Right lobe of liver (tissue), 6 donors: ENCODE measurements at regions not wholly inside any gene's neighbourhood (a gene's known extent, or its start where the extent isn't known, plus 50 kb on each side); places are given as distances from the start of the nearest gene placed in this dataset.

Source experiments
- ATAC-seq, 4 donors: fragments of 200-7000 bp; cut with Tn5 transposase; one replicate each; pipeline ENCODE4 v1.9.1; 2020; ENCODE audit warnings: mild to moderate bottlenecking in 4 of 4, moderate library complexity in 4 of 4
- DNase-seq, 3 donors: peaks; one replicate each; pipeline ENCODE4 v3.0.0-alpha.2; 2020
- H3K27ac ChIP-seq, 3 donors: fragments of 200-600 bp; one replicate each; pipeline ENCODE4 v1.8.0; 2022
- H3K27me3 ChIP-seq, 2 donors: fragments of 200-600 bp; one replicate each; pipeline ENCODE4 v1.8.0; 2022
- H3K36me3 ChIP-seq, 4 donors: fragments of 200-600 bp; sonication (generic) in 1 of 4; one replicate each; pipeline versions ENCODE4 v1.5.1 to v1.8.0; 2017 to 2022; ENCODE audit warnings: control low read depth in 1 of 4
- H3K4me1 ChIP-seq, 4 donors: fragments of 200-600 bp; sonication (generic) in 1 of 4; one replicate each; pipeline versions ENCODE4 v1.5.1 to v1.8.0; 2017 to 2022; ENCODE audit warnings: control low read depth in 1 of 4
- H3K4me3 ChIP-seq, 3 donors: fragments of 200-600 bp; one replicate each; pipeline ENCODE4 v1.8.0; 2022
- H3K9me3 ChIP-seq, 4 donors: fragments of 200-600 bp; sonication (generic) in 1 of 4; one replicate each; pipeline versions ENCODE4 v1.5.1 to v1.8.0; 2017 to 2022; ENCODE audit warnings: control low read depth in 1 of 4
- POLR2A ChIP-seq: fragments of 450-650 bp; IDR thresholded peaks from one replicate; pipeline ENCODE4 v1.6.1; 2017; ENCODE audit warnings: antibody characterized with exemption, mild to moderate bottlenecking
- WGBS: methylation state at CpG from one replicate; pipeline ENCODE4 v1.1.6; 2018; ENCODE audit warnings: low coverage, low lambda C conversion rate; ENCODE audit not compliant: insufficient coverage; ENCODE audit errors: missing lambda C conversion rate; 5-methylcytosine and 5-hydroxymethylcytosine counted together
- intact Hi-C, 2 donors: fragments of 100-400 bp; cut with DNase I; formaldehyde crosslinking; loops; one replicate each; pipeline versions ENCODE4 v1.11.2 to v1.14.1; 2022
- TF ChIP-seq, protein P1 (sequence below), 4 donors: fragments of 200-600 bp in 3 of 4; fragments of 450-650 bp in 1 of 4; IDR thresholded peaks; one replicate each; pipeline versions ENCODE4 v1.5.1 to v1.8.0; 2016 to 2022; ENCODE audit warnings: antibody characterized with exemption in 4 of 4, mild to moderate bottlenecking in 2 of 4
- donor health status: DM: no; HTN: yes; CAD: no.
- donor health status: DM: no; HTN: no; CAD: no.
- donor health status: DM: no; HTN: no; CAD: no.
- donor health status: DM: no; HTN: yes; CAD: no.
- donor health status: DM: no; HTN: yes; CAD: no.

DNA sequence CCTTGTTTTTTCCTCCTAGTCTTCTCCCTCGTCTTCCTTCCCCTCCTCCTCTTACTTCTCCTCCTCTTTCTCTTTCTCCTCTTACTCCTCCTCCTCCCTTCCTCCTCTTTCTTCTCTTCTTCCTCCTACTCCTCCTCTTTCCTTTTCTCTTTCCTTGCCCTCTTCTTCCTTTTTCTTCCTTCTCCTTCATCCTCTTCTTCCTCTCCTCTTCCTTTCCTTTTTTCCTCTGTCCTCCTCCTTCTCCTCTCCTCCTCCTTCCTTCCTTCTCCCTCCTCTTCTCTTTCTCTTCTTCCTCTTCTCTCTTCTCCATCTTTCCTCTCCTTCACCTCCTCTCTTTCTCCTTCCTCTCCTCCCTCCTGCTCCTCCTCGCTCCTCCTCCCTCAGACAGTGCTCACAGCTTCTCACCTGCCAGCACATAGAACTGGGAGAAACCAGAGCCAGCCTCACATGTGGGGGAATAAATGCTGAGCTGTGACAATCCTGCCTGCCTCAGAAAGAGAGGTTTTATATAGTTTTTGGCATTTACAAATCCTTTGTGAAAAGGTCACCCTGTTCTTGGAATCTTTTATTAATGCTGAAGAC is 84.3 kb upstream of the NLRP1 start:
- Histone ChIP-seq H3K27ac (no peak overlapping the region), H3K4me3 (no peak overlapping the region), H3K9me3 (no peaks in the 10 kb centered on the region), H3K27me3 (no peaks in the 10 kb centered on the region), H3K4me1 (no peaks in the 10 kb centered on the region), H3K36me3 (no peaks in the 10 kb centered on the region)
- TF ChIP-seq POLR2A = no peak
- ATAC-seq = no peak
- DNase-seq = no peak
- WGBS = 43% methylated on average over 2 of the region's 2 CpGs
- intact Hi-C loops = no loop called here

GRCh38 chr17:5669191-5669590 is 84.9 kb upstream of the NLRP1 start:
- no peak overlapping the region for H3K4me3 ChIP-seq
- no peaks in the 10 kb centered on the region for H3K9me3 ChIP-seq
- intact Hi-C loops = no loop called here
- WGBS = 66% methylated on average over 4 of the region's 5 CpGs
- no peaks in the 10 kb centered on the region for H3K4me1 ChIP-seq
- TF ChIP-seq, protein P1, sequence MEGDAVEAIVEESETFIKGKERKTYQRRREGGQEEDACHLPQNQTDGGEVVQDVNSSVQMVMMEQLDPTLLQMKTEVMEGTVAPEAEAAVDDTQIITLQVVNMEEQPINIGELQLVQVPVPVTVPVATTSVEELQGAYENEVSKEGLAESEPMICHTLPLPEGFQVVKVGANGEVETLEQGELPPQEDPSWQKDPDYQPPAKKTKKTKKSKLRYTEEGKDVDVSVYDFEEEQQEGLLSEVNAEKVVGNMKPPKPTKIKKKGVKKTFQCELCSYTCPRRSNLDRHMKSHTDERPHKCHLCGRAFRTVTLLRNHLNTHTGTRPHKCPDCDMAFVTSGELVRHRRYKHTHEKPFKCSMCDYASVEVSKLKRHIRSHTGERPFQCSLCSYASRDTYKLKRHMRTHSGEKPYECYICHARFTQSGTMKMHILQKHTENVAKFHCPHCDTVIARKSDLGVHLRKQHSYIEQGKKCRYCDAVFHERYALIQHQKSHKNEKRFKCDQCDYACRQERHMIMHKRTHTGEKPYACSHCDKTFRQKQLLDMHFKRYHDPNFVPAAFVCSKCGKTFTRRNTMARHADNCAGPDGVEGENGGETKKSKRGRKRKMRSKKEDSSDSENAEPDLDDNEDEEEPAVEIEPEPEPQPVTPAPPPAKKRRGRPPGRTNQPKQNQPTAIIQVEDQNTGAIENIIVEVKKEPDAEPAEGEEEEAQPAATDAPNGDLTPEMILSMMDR (IDR thresholded peaks at IDR 0.05) = no peak
- no peak for TF ChIP-seq POLR2A
- ATAC-seq (no peak), DNase-seq (no peak)
- no peak overlapping the region for H3K27ac ChIP-seq
- H3K36me3 ChIP-seq = no peaks in the 10 kb centered on the region
- no peaks in the 10 kb centered on the region for H3K27me3 ChIP-seq

- DNase-seq (no peak), ATAC-seq (peak in 1 of 4 donors; percentile 24)
- Histone ChIP-seq H3K4me1 (no peaks in the 10 kb centered on the region), H3K27me3 (no peaks in the 10 kb centered on the region), H3K27ac (no peak overlapping the region), H3K36me3 (no peaks in the 10 kb centered on the region), H3K9me3 (no peaks in the 10 kb centered on the region), H3K4me3 (no peak overlapping the region)
- intact Hi-C loops = no loop called here
- TF ChIP-seq, protein P1 (IDR thresholded peaks at IDR 0.05) = no peak
- no peak for TF ChIP-seq POLR2A
- WGBS = no CpG with 5 or more reads among the region's 3 CpGs
These were observed 87.8 kb upstream of the NLRP1 start for GRCh38 chr17:5672141-5672540.

DNA sequence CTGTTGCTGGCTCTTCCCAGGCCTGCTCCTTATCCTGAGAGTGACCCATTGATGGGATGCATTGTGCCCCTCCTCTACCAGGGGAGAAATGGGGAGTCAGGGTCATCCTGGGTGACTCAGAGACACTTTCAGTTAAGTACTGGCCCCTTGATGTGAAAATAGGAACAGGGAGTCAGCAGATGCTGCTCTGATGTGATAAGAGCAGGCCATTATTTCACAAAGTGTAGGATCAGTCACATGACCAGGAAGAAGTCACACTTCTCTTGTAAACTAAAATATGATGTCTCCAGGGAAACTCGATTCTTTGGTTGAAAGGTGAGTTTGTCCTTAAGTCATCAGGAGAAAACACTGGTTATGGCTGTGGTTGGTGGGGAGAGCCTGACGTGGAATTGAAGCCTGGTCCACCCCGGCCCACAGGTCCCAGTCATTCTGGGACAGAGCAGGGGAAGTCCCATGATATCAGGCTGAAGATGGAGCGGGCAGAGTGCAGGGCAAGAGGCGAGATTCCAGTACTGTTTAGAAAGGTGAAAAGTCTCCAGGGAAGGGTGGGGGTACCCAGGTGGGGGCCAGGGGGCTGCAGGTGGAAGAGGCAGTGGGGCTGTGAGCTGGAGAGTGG is 88.6 kb upstream of the NLRP1 start:
- no peak overlapping the region for H3K4me3 ChIP-seq
- no peaks in the 10 kb centered on the region for H3K27me3 ChIP-seq
- no peaks in the 10 kb centered on the region for H3K36me3 ChIP-seq
- no peak for TF ChIP-seq POLR2A
- TF ChIP-seq, protein P1 (IDR thresholded peaks at IDR 0.05) = no peak
- H3K27ac ChIP-seq = no peak overlapping the region
- intact Hi-C loops = no loop called here
- 43% methylated on average over 4 of the region's 5 CpGs for WGBS
- no peak for DNase-seq
- H3K9me3 ChIP-seq = no peaks in the 10 kb centered on the region
- ATAC-seq = no peak
- H3K4me1 ChIP-seq = no peaks in the 10 kb centered on the region

GRCh38 chr17:5675625-5676421 is 91.5 kb upstream of the NLRP1 start:
- intact Hi-C loops = no loop called here
- H3K36me3 ChIP-seq = no peaks in the 10 kb centered on the region
- H3K4me1 ChIP-seq = no peaks in the 10 kb centered on the region
- ATAC-seq (no peak), DNase-seq (no peak)
- H3K27me3 ChIP-seq = no peaks in the 10 kb centered on the region
- TF ChIP-seq POLR2A = no peak
- TF ChIP-seq, protein P1 (IDR thresholded peaks at IDR 0.05) = no peak
- H3K27ac ChIP-seq = no peak overlapping the region
- WGBS = 33% methylated on average over 5 of the region's 6 CpGs
- H3K9me3 ChIP-seq = no peaks in the 10 kb centered on the region
- H3K4me3 ChIP-seq = no peak overlapping the region
